ENCODE measurements at regions not wholly inside any gene's neighbourhood (a gene's known extent, or its start where the extent isn't known, plus 50 kb on each side); places are given as distances from the start of the nearest gene placed in this dataset.

DNA sequence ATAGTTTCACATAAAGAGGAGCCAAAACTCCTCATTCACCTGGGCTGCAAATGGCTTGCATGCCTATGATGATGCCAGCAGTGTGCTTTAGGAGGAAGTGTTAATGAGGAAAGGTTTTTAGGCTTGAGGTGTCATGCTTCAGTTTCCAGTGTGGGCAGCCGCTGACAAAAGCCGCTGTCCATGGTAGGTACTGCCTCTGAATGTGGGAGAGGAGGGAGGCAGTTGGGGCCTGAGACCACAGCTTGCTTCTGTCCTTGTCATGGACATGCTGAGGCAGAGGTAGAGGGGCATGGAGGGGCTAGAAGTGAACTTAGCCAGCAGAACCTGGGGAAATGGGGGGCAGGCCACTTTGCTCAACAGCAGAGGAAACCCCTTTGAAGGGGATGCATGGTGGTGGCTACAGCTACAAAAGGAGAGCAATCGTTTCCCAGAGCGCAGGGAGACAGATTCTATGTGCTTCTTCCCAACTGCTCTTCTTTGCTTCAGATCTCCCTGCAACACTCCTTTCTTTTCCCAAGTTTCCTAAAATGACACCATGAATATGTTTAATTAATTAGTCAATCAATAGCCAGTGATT is 372.1 kb upstream of the CNR1 start:
- H3K27ac ChIP-seq, result no peak overlapping the region
- TF ChIP-seq ZFX (IDR thresholded peaks at IDR 0.05), result no peak
- TF ChIP-seq, protein P1, sequence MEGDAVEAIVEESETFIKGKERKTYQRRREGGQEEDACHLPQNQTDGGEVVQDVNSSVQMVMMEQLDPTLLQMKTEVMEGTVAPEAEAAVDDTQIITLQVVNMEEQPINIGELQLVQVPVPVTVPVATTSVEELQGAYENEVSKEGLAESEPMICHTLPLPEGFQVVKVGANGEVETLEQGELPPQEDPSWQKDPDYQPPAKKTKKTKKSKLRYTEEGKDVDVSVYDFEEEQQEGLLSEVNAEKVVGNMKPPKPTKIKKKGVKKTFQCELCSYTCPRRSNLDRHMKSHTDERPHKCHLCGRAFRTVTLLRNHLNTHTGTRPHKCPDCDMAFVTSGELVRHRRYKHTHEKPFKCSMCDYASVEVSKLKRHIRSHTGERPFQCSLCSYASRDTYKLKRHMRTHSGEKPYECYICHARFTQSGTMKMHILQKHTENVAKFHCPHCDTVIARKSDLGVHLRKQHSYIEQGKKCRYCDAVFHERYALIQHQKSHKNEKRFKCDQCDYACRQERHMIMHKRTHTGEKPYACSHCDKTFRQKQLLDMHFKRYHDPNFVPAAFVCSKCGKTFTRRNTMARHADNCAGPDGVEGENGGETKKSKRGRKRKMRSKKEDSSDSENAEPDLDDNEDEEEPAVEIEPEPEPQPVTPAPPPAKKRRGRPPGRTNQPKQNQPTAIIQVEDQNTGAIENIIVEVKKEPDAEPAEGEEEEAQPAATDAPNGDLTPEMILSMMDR (conservative IDR thresholded peaks at IDR 0.05), result no peak

DNA sequence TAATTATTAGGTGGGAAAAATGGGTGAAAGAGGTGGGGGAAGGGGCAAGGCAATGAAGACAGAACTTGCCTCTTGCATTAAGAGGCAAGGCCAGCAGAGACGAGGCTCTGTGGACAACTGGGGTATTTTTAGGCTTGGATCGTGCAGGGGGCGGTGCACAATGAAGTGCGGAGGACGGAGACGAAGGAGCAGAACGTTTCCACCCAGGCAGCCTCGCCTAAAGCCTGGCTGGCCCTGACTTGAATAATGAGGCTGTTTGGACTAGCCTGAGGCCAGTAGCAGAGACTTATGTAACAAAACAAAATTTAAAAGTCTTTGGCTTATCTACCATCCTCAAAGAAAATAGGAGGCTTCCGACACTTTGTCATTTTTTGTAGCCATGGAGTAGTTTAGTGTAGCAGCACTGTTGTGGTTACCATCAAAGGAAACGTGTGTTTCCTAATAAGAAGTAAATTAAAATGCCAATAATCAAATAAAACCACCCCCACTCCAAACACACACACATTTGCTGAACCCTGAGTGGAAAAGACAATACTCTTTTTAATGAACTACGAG is 370.0 kb upstream of the CNR1 start:
- H3K27ac ChIP-seq, result no peak overlapping the region
- TF ChIP-seq, protein P1 (conservative IDR thresholded peaks at IDR 0.05), result no peak
- TF ChIP-seq ZFX (IDR thresholded peaks at IDR 0.05), result no peak

DNA sequence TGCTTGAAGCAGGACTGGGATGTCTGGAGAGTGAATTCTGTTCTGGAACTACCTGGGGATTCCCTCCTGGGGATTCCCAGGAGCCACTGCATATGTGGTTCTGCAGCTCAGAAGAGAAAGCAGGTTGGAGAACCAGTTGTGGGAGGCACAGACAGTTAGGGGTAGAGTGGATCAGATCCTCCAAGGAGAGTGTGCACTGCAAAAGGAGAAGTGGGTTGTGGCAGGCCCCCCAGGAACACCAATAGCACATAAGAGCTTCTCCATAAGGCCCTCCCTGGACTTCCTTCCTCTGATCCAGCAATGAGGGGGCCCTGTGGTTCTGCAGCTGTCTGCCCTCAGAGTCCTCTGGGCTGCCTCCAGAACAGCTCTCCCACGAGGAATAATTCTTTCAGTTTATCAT is 369.2 kb upstream of the CNR1 start:
- TF ChIP-seq ZFX (IDR thresholded peaks at IDR 0.05), result no peak
- TF ChIP-seq, protein P1 (conservative IDR thresholded peaks at IDR 0.05), result no peak
- H3K27ac ChIP-seq, result no peak overlapping the region

DNA sequence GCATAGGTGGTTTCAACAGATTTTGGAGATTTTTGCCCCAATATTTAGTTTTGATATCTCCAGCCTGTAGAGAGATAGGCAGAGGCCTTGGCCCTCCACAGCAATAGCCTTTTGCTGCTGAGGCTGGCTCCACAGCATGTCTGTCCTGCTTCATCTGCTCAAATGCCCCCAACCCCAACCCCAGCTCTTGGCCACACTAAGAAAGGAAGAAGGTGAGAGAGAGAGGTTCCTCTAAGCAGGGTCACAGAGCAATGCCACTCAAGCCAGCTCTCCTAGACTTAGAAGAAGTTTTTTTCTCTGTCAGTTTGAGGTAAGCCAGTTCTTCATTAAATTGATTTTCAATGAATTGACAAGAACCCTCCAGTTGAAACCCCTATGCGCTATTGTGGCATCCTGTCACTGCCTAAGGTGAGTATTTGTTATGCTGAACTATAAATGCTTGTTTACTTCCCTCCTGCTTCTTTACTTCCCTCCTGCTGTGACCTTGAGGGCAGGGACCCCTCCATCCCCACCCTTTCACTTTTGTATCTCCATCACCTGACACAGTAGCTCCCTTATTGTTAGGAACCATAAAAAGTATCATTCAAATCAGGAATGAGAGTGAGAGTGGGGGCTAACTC is 366.2 kb upstream of the CNR1 start:
- TF ChIP-seq, protein P1 (conservative IDR thresholded peaks at IDR 0.05), result no peak
- TF ChIP-seq ZFX (IDR thresholded peaks at IDR 0.05), result no peak
- no peak overlapping the region for H3K27ac ChIP-seq

DNA sequence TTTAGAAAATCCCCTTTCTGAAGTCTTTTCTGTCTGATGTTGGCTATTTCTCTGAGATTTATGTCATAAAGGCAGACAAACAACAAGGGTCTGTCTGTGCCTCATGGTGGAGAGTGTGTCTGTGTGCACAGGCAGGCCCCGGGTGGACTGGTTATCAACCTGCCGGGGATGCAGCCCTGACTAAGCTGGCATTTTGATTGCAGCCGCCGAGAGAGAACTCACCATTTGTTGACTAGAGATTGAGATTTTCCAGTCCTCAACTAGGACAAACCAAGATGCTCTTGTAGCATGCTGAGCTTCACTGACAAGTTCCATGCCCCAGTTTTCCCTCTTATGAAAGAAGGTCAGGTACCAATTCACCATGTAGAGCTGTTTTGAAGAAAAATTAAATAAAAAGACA is 363.6 kb upstream of the CNR1 start:
- TF ChIP-seq, protein P1 (conservative IDR thresholded peaks at IDR 0.05), result no peak
- no peak for TF ChIP-seq ZFX (IDR thresholded peaks at IDR 0.05)
- H3K27ac ChIP-seq, result no peak overlapping the region

DNA sequence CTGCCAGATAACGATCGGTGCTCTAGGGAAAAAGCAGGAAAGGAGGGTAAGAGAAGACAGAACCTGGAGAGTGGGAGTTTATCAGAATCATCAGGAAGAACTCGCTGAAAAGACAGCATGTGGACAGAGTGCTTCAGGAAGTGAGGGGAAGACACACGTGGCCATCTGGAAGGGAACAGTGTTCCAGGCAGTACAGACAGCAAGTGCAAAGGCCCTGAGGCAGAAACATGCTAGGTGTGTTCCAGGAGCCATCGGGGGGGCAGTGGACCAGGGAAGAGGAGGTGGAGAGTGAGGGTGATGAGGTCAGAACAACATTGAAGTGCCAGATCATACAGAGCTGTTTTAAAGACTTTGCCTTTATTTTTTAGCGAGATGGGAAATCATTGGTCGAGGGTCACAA is 354.3 kb upstream of the CNR1 start:
- no peak overlapping the region for H3K27ac ChIP-seq
- TF ChIP-seq, protein P1 (conservative IDR thresholded peaks at IDR 0.05), result no peak
- TF ChIP-seq ZFX (IDR thresholded peaks at IDR 0.05), result no peak

DNA sequence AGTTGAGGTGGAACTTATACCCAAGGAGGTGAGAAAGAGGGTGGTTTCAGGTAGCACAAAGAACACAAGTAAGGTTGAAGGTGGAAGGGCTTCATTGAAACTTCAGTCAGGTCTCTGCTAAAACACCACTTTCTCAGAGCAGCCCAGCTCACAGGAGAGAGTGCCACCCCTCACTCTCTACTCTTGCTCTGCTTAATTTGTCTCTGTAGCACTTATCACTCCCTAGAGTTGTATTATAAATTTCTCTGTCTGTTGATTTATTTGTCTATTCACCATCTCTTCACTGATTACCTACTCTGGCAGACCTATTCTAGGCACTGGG is 353.8 kb upstream of the CNR1 start:
- TF ChIP-seq ZFX (IDR thresholded peaks at IDR 0.05), result no peak
- TF ChIP-seq, protein P1 (conservative IDR thresholded peaks at IDR 0.05), result no peak

More for the DNA sequence above, 353.8 kb upstream of the CNR1 start:
- no peak overlapping the region for H3K27ac ChIP-seq
